Neuronal stem cell (in vitro differentiated cells): ENCODE measurements at regions not wholly inside any gene's neighbourhood (a gene's known extent, or its start where the extent isn't known, plus 50 kb on each side); places are given as distances from the start of the nearest gene placed in this dataset.

ENCODE experiments used
- DNase-seq: peaks from one replicate; pipeline ENCODE4 v3.0.0-alpha.2; 2013; ENCODE audit warnings: low spot score
- H2AFZ ChIP-seq: one replicate; pipeline ENCODE4 v1.6.1; 2013; ENCODE audit warnings: mild to moderate bottlenecking, low read length, inconsistent platforms
- H2AK5ac ChIP-seq: 2 replicates; pipeline ENCODE4 v1.6.1; 2013; ENCODE audit warnings: low read depth, mild to moderate bottlenecking, inconsistent platforms, low read length, moderate library complexity, mixed read lengths
- H2BK120ac ChIP-seq: 2 replicates; pipeline ENCODE4 v1.6.1; 2013; ENCODE audit warnings: low read depth, mild to moderate bottlenecking, inconsistent platforms, low read length, moderate library complexity, mixed read lengths
- H2BK12ac ChIP-seq: one replicate; pipeline ENCODE4 v1.6.1; 2013; ENCODE audit warnings: low read length, inconsistent platforms
- H2BK15ac ChIP-seq: 2 replicates; pipeline ENCODE4 v1.6.1; 2013; ENCODE audit warnings: mild to moderate bottlenecking, low read length, inconsistent platforms, mixed read lengths
- H2BK5ac ChIP-seq: one replicate; pipeline ENCODE4 v1.6.1; 2013; ENCODE audit warnings: inconsistent platforms, mild to moderate bottlenecking, low read length, moderate library complexity
- H3K14ac ChIP-seq: one replicate; pipeline ENCODE4 v1.6.1; 2013; ENCODE audit warnings: low read length, inconsistent platforms
- H3K18ac ChIP-seq: 2 replicates; pipeline ENCODE4 v1.6.1; 2013; ENCODE audit warnings: low read length, inconsistent platforms
- H3K23ac ChIP-seq: 2 replicates; pipeline ENCODE4 v1.6.1; 2013; ENCODE audit warnings: low read depth, mild to moderate bottlenecking, mixed read lengths, low read length, inconsistent platforms; ENCODE audit not compliant: poor library complexity
- H3K27ac ChIP-seq: replicated peaks from 3 replicates; pipeline ENCODE4 v1.5.1; 2013; ENCODE audit warnings: low read length, inconsistent platforms
- H3K27me3 ChIP-seq, 3 experiments: 2 replicates each; pipeline ENCODE4 v1.6.1; 2013; ENCODE audit warnings: low read length in 3 of 3, mild to moderate bottlenecking in 2 of 3, inconsistent platforms in 1 of 3, low read depth in 1 of 3, mixed read lengths in 1 of 3, moderate library complexity in 1 of 3; ENCODE audit not compliant: control insufficient read depth in 3 of 3, insufficient read depth in 3 of 3
- H3K36me3 ChIP-seq, 2 donors: replicated peaks in 1 of 2; 2 replicates each; pipeline ENCODE4 v1.6.1; 2013; ENCODE audit warnings: low read length in 2 of 2; ENCODE audit not compliant: control insufficient read depth in 2 of 2, insufficient read depth in 2 of 2
- H3K4ac ChIP-seq: 2 replicates; pipeline ENCODE4 v1.6.1; 2013; ENCODE audit warnings: inconsistent platforms, mild to moderate bottlenecking, low read length, moderate library complexity
- H3K4me1 ChIP-seq, 2 donors: 1 replicate in 1 of 2; 2 replicates in 1 of 2; pipeline ENCODE4 v1.6.1; 2013; ENCODE audit warnings: low read length in 2 of 2, low read depth in 1 of 2; ENCODE audit not compliant: control insufficient read depth in 2 of 2, insufficient read depth in 1 of 2
- H3K4me2 ChIP-seq: one replicate; pipeline ENCODE4 v1.6.1; 2013; ENCODE audit warnings: mild to moderate bottlenecking, low read length, inconsistent platforms; ENCODE audit not compliant: insufficient read depth, poor library complexity, severe bottlenecking
- H3K4me3 ChIP-seq, 2 donors: 2 replicates each; pipeline ENCODE4 v1.5.1; 2013; ENCODE audit warnings: low read length in 2 of 2, mild to moderate bottlenecking in 2 of 2, inconsistent platforms in 1 of 2, moderate library complexity in 1 of 2
- H3K79me1 ChIP-seq: one replicate; pipeline ENCODE4 v1.6.1; 2013; ENCODE audit warnings: low read depth, mild to moderate bottlenecking, inconsistent platforms, low read length, moderate library complexity
- H3K9ac ChIP-seq: one replicate; pipeline ENCODE4 v1.6.1; 2013; ENCODE audit warnings: mild to moderate bottlenecking, low read depth, low read length, inconsistent platforms; ENCODE audit not compliant: poor library complexity
- H3K9me3 ChIP-seq, 2 donors: replicated peaks in 1 of 2; 2 replicates each; pipeline versions ENCODE3 to v1.6.1; 2013; ENCODE audit warnings: low read length in 2 of 2, mild to moderate bottlenecking in 2 of 2, inconsistent platforms in 1 of 2, low read depth in 1 of 2, mixed read lengths in 1 of 2, moderate library complexity in 1 of 2; ENCODE audit not compliant: control insufficient read depth in 2 of 2, insufficient read depth in 1 of 2
- H4K8ac ChIP-seq: one replicate; pipeline ENCODE4 v1.6.1; 2013; ENCODE audit warnings: low read depth, mild to moderate bottlenecking, inconsistent platforms, low read length, moderate library complexity
- H4K91ac ChIP-seq: one replicate; pipeline ENCODE4 v1.6.1; 2013; ENCODE audit warnings: low read length, low read depth, mild to moderate bottlenecking, inconsistent platforms; ENCODE audit not compliant: poor library complexity
- WGBS, 2 donors: extraction: QIAGEN DNeasy Blood & Tissue Kit; methylation state at CpG; one replicate each; pipeline ENCODE4 v1.1.7; 2013; ENCODE audit warnings: missing lambda C conversion rate in 2 of 2, mixed read lengths in 1 of 2; ENCODE audit not compliant: insufficient read length in 2 of 2, insufficient replicate concordance in 1 of 2; ENCODE audit errors: extremely low coverage in 2 of 2; 5-methylcytosine and 5-hydroxymethylcytosine counted together

- Histone ChIP-seq H3K36me3 (no peaks in the 10 kb centered on the region), H3K18ac (no peak overlapping the region), H3K27me3 (no peaks in the 10 kb centered on the region), H2BK12ac (no peak overlapping the region), H3K14ac (no peak overlapping the region), H3K79me1 (no peaks in the 10 kb centered on the region), H3K4me2 (no peak overlapping the region), H4K8ac (no peak overlapping the region), H2AK5ac (no peak overlapping the region), H3K23ac (no peak overlapping the region), H3K4ac (no peak overlapping the region), H3K4me1 (no peaks in the 10 kb centered on the region), H4K91ac (no peak overlapping the region), H2BK120ac (no peak overlapping the region), H3K27ac (no peak overlapping the region), H3K9me3 (no peaks in the 10 kb centered on the region), H3K9ac (no peak overlapping the region), H2BK15ac (no peak overlapping the region), H2AFZ (no peak overlapping the region), H2BK5ac (no peak overlapping the region), H3K4me3 (no peak overlapping the region)
- DNase-seq: no peak
- WGBS, 2 donors: no CpG with 5 or more reads among the region's 5 CpGs
Measured at GRCh38 chr13:108470921-108471320, 158.5 kb upstream of the MYO16 start.

GRCh38 chr13:108475181-108475580, 154.2 kb upstream of the MYO16 start:
- Histone ChIP-seq H4K91ac (no peak overlapping the region), H3K27me3 (no peaks in the 10 kb centered on the region), H3K36me3 (no peaks in the 10 kb centered on the region), H2AK5ac (no peak overlapping the region), H3K9ac (no peak overlapping the region), H2BK120ac (no peak overlapping the region), H3K14ac (no peak overlapping the region), H4K8ac (no peak overlapping the region), H3K4me3 (no peak overlapping the region), H2BK12ac (no peak overlapping the region), H3K4me2 (no peak overlapping the region), H3K4ac (no peak overlapping the region), H2BK5ac (no peak overlapping the region), H2BK15ac (no peak overlapping the region), H3K4me1 (no peaks in the 10 kb centered on the region), H3K79me1 (no peaks in the 10 kb centered on the region), H2AFZ (no peak overlapping the region), H3K23ac (no peak overlapping the region), H3K18ac (no peak overlapping the region), H3K27ac (no peak overlapping the region), H3K9me3 (no peaks in the 10 kb centered on the region)
- no CpG with 5 or more reads among the region's 2 CpGs for WGBS, 2 donors
- no peak for DNase-seq

DNA sequence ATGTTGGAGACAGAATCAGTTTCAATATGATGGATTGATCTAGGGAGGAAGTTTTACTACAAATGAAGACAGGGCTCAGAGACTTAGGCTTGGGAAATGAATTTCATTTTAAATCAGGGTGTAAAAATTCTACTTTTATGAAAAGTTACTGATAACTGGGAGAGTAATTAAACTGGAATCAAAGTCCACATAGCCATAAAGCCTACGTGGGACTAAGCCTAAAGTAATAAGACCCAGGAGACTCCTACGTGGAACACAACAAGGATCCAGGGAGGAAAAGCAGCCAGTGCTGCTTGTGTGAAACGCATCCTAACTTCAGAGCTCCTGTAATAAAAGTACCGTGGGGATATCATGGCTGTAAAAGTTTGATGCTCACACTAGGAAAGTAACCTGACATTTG, 152.0 kb upstream of the MYO16 start:
- no peak overlapping the region for H3K4me3 ChIP-seq
- H3K36me3 ChIP-seq: no peaks in the 10 kb centered on the region
- H4K8ac ChIP-seq: no peak overlapping the region
- no peak overlapping the region for H2AK5ac ChIP-seq
- no peaks in the 10 kb centered on the region for H3K9me3 ChIP-seq
- H4K91ac ChIP-seq: no peak overlapping the region
- no peak overlapping the region for H3K4ac ChIP-seq
- no peak overlapping the region for H2BK12ac ChIP-seq
- no peaks in the 10 kb centered on the region for H3K4me1 ChIP-seq
- no peak overlapping the region for H2BK5ac ChIP-seq
- no peak overlapping the region for H2BK15ac ChIP-seq
- no peak overlapping the region for H3K27ac ChIP-seq
- no peaks in the 10 kb centered on the region for H3K79me1 ChIP-seq
- no peaks in the 10 kb centered on the region for H3K27me3 ChIP-seq
- H3K18ac ChIP-seq: no peak overlapping the region
- H3K4me2 ChIP-seq: no peak overlapping the region
- no CpG with 5 or more reads among the region's 4 CpGs for WGBS, 2 donors
- H2BK120ac ChIP-seq: no peak overlapping the region
- no peak overlapping the region for H3K23ac ChIP-seq
- H3K14ac ChIP-seq: no peak overlapping the region
- H3K9ac ChIP-seq: no peak overlapping the region
- H2AFZ ChIP-seq: peak overlapping the region; percentile 32
- no peak for DNase-seq

DNA sequence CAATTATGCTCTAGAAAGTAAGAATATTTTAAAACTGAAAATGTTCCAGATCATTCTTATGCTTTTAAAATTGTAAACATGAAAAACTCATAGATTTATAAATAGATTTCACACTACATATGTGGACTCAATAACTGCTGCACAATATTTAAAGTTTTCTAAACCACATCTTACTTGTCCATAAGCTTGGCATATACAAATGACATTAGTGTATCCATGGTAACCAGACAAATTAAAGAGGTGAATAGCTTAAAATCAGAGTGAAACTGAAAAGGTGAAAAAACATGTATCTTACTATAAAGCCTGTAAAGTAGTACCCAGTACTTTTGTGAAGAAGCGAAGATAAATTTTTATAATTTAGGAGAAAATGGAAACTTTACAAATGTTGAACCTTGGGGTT, 151.2 kb upstream of the MYO16 start:
- no peaks in the 10 kb centered on the region for H3K9me3 ChIP-seq
- H3K4me1 ChIP-seq: no peaks in the 10 kb centered on the region
- no peak overlapping the region for H3K23ac ChIP-seq
- no peak overlapping the region for H4K8ac ChIP-seq
- no peak overlapping the region for H2AK5ac ChIP-seq
- H3K4me2 ChIP-seq: no peak overlapping the region
- no peak overlapping the region for H3K4ac ChIP-seq
- H3K14ac ChIP-seq: no peak overlapping the region
- H2BK12ac ChIP-seq: no peak overlapping the region
- no peak overlapping the region for H2BK120ac ChIP-seq
- no peak overlapping the region for H2BK5ac ChIP-seq
- no peak overlapping the region for H2BK15ac ChIP-seq
- no peak overlapping the region for H3K4me3 ChIP-seq
- H3K9ac ChIP-seq: no peak overlapping the region
- no CpG with 5 or more reads among the region's 1 CpG for WGBS, 2 donors
- H3K79me1 ChIP-seq: no peaks in the 10 kb centered on the region
- DNase-seq: no peak
- H2AFZ ChIP-seq: no peak overlapping the region
- no peak overlapping the region for H3K27ac ChIP-seq
- no peak overlapping the region for H3K18ac ChIP-seq
- H4K91ac ChIP-seq: no peak overlapping the region
- no peaks in the 10 kb centered on the region for H3K27me3 ChIP-seq
- H3K36me3 ChIP-seq: no peaks in the 10 kb centered on the region
